GM20000 (cell line): ENCODE measurements at regions not wholly inside any gene's neighbourhood (a gene's known extent, or its start where the extent isn't known, plus 50 kb on each side); places are given as distances from the start of the nearest gene placed in this dataset.
"Not testable (repeated sequence)": the region's sequence is repeated elsewhere in the genome, so short reads cannot be mapped to it uniquely, and the experiment has no call there.

Source experiments
- DNase-seq: peaks from one replicate; pipeline ENCODE4 v3.0.0; 2012; ENCODE audit warnings: low spot score
- CTCF ChIP-seq: IDR thresholded peaks from 2 replicates; pipeline ENCODE4 v1.5.1; 2012; ENCODE audit warnings: mild to moderate bottlenecking, control low read depth; ENCODE audit errors: extremely low read depth, missing control alignments

DNA sequence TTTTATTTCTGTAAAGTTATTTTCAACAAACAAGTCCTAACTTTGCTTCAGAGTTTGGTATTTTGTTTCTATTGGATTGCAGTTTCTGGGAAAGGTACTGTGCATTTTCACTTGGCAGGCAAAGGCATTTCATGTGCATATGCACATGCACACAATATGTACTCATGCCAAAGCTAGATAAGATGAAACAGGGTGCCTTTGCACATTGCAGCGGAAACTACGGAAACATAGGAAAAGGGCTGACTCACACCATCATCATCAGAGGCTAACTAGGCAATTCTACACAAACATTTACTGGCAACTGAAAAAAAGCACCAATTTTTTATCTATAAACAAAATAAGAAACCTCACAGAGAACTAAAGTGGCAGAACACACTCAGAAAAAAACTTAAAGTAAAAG is 550.6 kb upstream of the NECTIN3 start:
- TF ChIP-seq CTCF, result no peak
- no peak for DNase-seq

DNA sequence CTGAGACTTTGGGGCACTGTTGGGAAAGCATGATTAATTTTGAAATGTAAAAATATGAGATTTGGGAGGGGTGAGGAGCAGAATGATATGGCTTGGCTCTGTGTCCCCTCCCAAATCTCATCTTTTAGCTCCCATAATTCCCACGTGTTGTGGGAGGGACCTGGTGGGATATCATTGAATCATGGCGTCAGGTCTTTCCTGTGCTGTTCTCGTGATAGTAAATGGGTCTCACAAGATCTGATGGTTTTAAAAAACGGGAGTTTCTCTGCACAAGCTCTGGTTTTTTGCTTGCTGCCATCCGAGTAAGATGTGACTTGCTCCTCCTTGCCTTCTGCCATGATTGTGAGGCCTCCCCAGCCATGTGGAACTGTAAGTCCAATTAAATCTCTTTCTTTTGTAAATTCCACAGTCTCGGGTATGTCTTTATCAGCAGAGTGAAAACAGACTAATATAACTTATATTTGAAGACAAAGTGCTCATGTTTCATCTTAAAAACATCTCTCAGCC is 546.0 kb upstream of the NECTIN3 start:
- DNase-seq, result not testable (repeated sequence)

DNA sequence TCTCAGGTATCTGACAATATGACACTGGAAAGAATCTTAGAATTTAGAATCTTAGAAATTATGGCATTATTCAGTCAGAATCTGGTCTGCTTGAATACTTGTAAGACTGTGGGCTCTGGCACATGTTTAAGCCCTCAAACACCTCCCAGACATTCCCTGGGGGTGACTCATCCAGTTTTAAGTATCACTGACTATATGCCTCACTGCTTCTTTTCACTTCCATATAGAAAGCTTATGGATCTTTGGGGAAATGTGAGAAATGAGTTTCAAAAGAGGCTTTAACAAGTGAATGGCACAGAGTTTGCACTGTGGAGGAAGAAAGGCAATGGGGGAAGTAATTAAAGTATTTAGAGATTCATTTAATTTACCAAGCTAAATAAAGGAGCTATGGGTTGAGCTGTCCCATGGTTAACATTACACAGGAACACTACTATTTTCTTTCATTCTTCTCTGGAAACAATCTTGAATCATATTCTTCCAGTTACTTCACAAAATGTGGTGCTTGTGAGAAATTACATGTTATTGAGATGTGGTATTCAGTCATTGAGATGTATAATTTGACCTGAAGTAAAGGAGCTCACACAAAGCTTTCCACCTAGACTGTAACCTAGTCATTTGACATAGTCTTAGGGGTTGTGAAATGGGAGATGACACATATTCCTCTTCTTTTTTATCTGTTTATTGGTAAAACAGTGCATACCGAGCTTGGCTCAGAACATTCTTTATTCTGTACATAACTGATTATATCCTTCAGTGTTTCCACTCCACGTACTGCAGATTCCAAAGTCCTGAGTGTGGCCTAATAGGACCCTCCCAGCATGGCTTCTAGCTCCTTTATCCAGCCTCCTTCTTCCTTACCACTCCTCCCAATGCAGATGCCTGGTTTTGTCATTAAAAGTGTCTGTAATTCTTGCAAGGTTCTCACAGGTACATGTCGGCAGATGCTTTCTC is 544.6 kb upstream of the NECTIN3 start:
- no peak for DNase-seq
- no peak for TF ChIP-seq CTCF

GRCh38 chr3:110528305-110529121 is 543.1 kb upstream of the NECTIN3 start:
- TF ChIP-seq CTCF, result no peak
- DNase-seq, result no peak

DNA sequence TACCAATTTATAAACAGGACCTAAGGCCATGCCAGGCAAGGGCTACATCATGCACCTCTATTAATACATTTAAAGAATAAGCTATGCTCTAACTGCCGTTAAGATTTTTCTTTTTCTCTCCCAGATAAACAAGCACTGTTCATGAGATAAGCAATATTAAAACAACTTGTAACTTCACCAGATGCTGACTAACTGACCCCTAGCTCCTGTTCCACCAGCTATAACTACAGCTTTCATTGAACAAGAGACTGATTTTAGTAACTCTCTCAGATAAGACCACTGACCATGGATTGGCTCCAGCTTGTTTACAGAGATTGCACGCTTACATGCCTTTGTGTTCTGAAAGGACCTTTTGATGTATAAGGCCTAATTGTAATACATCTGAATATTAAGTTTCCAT is 540.7 kb upstream of the NECTIN3 start:
- DNase-seq, result no peak
- no peak for TF ChIP-seq CTCF

DNA sequence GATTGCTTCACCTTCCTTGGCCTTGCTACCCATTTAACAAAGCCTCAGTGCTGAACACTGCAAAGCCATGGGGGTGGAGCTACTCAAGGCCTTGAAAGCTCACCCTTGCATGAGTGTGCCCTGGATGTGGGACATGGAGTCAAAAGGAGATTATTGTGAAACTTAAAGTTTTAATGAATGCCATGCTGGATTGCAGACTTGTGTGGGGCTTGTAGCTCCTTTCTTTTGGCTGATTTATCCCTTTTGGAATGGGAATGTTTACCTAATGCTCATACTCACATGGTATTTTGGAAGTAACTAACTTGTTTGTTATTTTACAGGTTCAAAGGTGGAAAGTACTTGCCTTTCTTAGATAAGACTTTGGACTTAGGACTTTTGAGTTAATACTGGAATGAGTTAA is 538.5 kb upstream of the NECTIN3 start:
- no peak for DNase-seq
- TF ChIP-seq CTCF, result no peak

GRCh38 chr3:110542552-110543150 is 529.0 kb upstream of the NECTIN3 start:
- TF ChIP-seq CTCF, result no peak
- no peak for DNase-seq
